PC-9 (cell line): ENCODE measurements at regions not wholly inside any gene's neighbourhood (a gene's known extent, or its start where the extent isn't known, plus 50 kb on each side); places are given as distances from the start of the nearest gene placed in this dataset.

Source experiments
- CTCF ChIP-seq: fragments of 200-600 bp; sonication (generic); conservative IDR thresholded peaks from 2 replicates; pipeline ENCODE4 v1.6.1; 2017; ENCODE audit warnings: mixed run types, antibody characterized with exemption, mild to moderate bottlenecking, moderate library complexity
- EZH2 ChIP-seq: fragments of 200-600 bp; sonication (generic); IDR thresholded peaks from 2 replicates; pipeline ENCODE4 v1.8.0; 2017; ENCODE audit warnings: antibody characterized with exemption, low read depth

- TF ChIP-seq CTCF (peak; percentile 38; the same call in 1 of the 2 replicates), EZH2 (no peak)
Measured at GRCh38 chr4:65865489-65865888, 195.2 kb upstream of the EPHA5 start.
